Right lobe of liver (tissue), 4 donors: ENCODE measurements at regions not wholly inside any gene's neighbourhood (a gene's known extent, or its start where the extent isn't known, plus 50 kb on each side); places are given as distances from the start of the nearest gene placed in this dataset.

Experiments used
- POLR2A ChIP-seq: fragments of 450-650 bp; IDR thresholded peaks from one replicate; pipeline ENCODE4 v1.6.1; 2017; ENCODE audit warnings: antibody characterized with exemption, mild to moderate bottlenecking
- TF ChIP-seq, protein P1 (sequence below), 4 donors: fragments of 200-600 bp in 3 of 4; fragments of 450-650 bp in 1 of 4; IDR thresholded peaks; one replicate each; pipeline versions ENCODE4 v1.5.1 to v1.8.0; 2016 to 2022; ENCODE audit warnings: antibody characterized with exemption in 4 of 4, mild to moderate bottlenecking in 2 of 4
- donor health status: DM: no; HTN: no; CAD: no.
- donor health status: DM: no; HTN: no; CAD: no.
- donor health status: DM: no; HTN: yes; CAD: no.

GRCh38 chr2:176814274-176814673 is 398.3 kb upstream of the HNRNPA3 start:
- TF ChIP-seq POLR2A: no peak
- TF ChIP-seq, protein P1, sequence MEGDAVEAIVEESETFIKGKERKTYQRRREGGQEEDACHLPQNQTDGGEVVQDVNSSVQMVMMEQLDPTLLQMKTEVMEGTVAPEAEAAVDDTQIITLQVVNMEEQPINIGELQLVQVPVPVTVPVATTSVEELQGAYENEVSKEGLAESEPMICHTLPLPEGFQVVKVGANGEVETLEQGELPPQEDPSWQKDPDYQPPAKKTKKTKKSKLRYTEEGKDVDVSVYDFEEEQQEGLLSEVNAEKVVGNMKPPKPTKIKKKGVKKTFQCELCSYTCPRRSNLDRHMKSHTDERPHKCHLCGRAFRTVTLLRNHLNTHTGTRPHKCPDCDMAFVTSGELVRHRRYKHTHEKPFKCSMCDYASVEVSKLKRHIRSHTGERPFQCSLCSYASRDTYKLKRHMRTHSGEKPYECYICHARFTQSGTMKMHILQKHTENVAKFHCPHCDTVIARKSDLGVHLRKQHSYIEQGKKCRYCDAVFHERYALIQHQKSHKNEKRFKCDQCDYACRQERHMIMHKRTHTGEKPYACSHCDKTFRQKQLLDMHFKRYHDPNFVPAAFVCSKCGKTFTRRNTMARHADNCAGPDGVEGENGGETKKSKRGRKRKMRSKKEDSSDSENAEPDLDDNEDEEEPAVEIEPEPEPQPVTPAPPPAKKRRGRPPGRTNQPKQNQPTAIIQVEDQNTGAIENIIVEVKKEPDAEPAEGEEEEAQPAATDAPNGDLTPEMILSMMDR (IDR thresholded peaks at IDR 0.05): no peak
